ENCODE measurements at regions not wholly inside any gene's neighbourhood (a gene's known extent, or its start where the extent isn't known, plus 50 kb on each side); places are given as distances from the start of the nearest gene placed in this dataset.

DNA sequence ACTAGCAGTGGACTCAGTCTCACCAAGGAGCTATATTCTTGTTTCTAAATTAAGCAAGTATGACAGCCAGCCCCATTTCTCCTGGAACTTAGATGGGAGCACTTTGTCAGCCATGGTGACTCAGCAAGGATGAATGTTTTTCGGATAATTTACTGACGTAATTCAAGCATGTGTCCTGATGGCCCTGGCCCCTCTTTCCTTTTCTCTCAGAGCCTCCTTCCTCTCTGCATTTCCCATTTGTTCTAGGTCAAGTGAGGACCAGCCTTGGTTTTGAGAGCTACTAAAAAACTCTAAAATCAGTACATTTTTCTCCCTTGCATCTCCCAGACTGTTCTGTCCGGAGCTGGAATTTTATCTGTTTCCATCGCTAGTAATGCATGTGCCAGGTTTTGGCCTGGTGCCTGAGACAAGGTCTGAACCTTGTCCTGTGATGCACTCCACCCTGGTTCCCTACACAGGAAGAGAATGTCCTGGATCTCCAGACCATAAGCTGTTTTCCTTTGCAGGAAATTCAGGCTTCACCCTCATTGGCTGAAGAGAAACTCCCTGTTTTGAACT is 256.6 kb upstream of the ROPN1 start (continued):
- TF ChIP-seq ZNF615 (CRISPR knock-in tag; IDR thresholded peaks at IDR 0.05; ENCODE audit: borderline replicate concordance), result no peak
- no peak for TF ChIP-seq ZGPAT (CRISPR knock-in tag; IDR thresholded peaks at IDR 0.05)
- no peak for TF ChIP-seq ZBTB33 (CRISPR knock-in tag; IDR thresholded peaks at IDR 0.05)

DNA sequence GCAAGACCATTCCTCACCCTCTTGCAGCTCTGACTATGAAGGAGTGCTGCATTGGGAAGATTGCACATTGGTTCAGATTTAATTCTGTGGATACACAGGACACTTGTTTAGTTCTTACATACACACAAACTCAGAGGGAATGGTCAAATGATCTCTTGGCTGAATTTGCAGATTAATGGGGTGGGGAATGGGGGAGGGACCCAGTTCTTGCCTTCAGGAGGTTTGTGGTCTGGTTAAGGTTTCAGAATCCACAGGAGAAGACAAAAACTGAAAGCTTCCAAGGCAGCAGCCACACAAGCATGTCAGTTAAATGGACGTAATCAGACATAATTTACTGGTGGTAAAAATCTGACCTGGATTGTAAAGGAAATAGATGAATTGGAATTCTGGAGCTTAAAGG is 257.1 kb upstream of the ROPN1 start:
- intact Hi-C loops (cut with micrococcal nuclease; ENCODE audit: unreplicated experiment) (loop anchor here (10.0 kb wide), 1 partner anchor 234 kb away; no protein-coding TSS in a partner anchor), in situ Hi-C loops (cut with HindIII; ENCODE audit: extremely low pct_ligation_motif_present, low pct_unique_long_range_greater_than_20kb) (no loop called here)
- Histone ChIP-seq H3K4me3 (replicated peaks in 1 of 3; ENCODE audit: insufficient read depth in 1 of 3, low read depth in 2 of 3, low read length in 3 of 3) (no peak overlapping the region), H3K79me2 (ENCODE audit: insufficient read depth, low read length) (no peaks in the 10 kb centered on the region), H3K9ac (ENCODE audit: insufficient read depth, low read depth, low read length) (no peak overlapping the region), H2AFZ (ENCODE audit: low read length) (no peak overlapping the region), H3K27ac (ENCODE audit: extremely low read length, insufficient read depth, low read length) (no peak overlapping the region), H3K4me2 (ENCODE audit: low read depth, low read length) (no peak overlapping the region), H3K9me3 (ENCODE audit: low read length) (no peaks in the 10 kb centered on the region), H3K27me3 (ENCODE audit: control insufficient read depth in 1 of 2, insufficient read depth in 2 of 2, low read length in 2 of 2) (peaks cover 0 to 15% of the 10 kb centered on the region in 2 experiments; a peak in 3 of 5 replicates), H4K20me1 (ENCODE audit: insufficient read depth, low read length) (no peaks in the 10 kb centered on the region), H3K36me3 (replicated peaks in 1 of 2; ENCODE audit: control insufficient read depth in 1 of 2, insufficient read depth in 2 of 2, low read length in 2 of 2) (no peaks in the 10 kb centered on the region), H3K4me1 (ENCODE audit: insufficient read depth, low read length) (no peaks in the 10 kb centered on the region)
- ChIA-PET CTCF (ENCODE audit: low intra/inter-chr PET ratio, low total read pairs) (no interaction called here), POLR2A (no interaction called here)
- no peak for DNase-seq (ENCODE audit: low spot score)
- no peak for FAIRE-seq
- no TSS peak for BruUV-seq (replicated peaks)
- TF ChIP-seq, protein P1, sequence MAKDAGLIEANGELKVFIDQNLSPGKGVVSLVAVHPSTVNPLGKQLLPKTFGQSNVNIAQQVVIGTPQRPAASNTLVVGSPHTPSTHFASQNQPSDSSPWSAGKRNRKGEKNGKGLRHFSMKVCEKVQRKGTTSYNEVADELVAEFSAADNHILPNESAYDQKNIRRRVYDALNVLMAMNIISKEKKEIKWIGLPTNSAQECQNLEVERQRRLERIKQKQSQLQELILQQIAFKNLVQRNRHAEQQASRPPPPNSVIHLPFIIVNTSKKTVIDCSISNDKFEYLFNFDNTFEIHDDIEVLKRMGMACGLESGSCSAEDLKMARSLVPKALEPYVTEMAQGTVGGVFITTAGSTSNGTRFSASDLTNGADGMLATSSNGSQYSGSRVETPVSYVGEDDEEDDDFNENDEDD (CRISPR knock-in tag; IDR thresholded peaks at IDR 0.05; ENCODE audit: borderline replicate concordance), result no peak
- TF ChIP-seq EZH2 (conservative IDR thresholded peaks at IDR 0.05; ENCODE audit: low read depth, low read length), result no peak
- no peak for TF ChIP-seq CCAR2 (optimal IDR thresholded peaks at IDR 0.05; ENCODE audit: low read depth, low read length)
- TF ChIP-seq REL (CRISPR knock-in tag; conservative IDR thresholded peaks at IDR 0.05), result no peak
- no peak for TF ChIP-seq TERF1 (CRISPR knock-in tag; IDR thresholded peaks at IDR 0.05)
- no peak for TF ChIP-seq MBNL3 (CRISPR knock-in tag; conservative IDR thresholded peaks at IDR 0.05)
- TF ChIP-seq, protein P2, sequence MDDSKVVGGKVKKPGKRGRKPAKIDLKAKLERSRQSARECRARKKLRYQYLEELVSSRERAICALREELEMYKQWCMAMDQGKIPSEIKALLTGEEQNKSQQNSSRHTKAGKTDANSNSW (CRISPR knock-in tag; IDR thresholded peaks at IDR 0.05; ENCODE audit: borderline replicate concordance), result no peak
- no peak for TF ChIP-seq BHLHE40 (IDR thresholded peaks at IDR 0.05; ENCODE audit: low read length)
- no peak for ATAC-seq
- 47% methylated on average over 1 of the region's 1 CpG for WGBS (ENCODE audit: low lambda C conversion rate)

Data from HepG2 (cell line).